KMS-11 (cell line): ENCODE measurements at regions not wholly inside any gene's neighbourhood (a gene's known extent, or its start where the extent isn't known, plus 50 kb on each side); places are given as distances from the start of the nearest gene placed in this dataset.

ENCODE experiments used
- H2AFZ ChIP-seq: fragments of 200-600 bp; sonication (generic); 2 replicates; pipeline ENCODE4 v1.6.1; 2016; ENCODE audit warnings: antibody characterized with exemption, mixed run types, low read depth
- H3K27ac ChIP-seq: fragments of 200-600 bp; sonication (generic); 2 replicates; pipeline ENCODE4 v1.6.1; 2016; ENCODE audit warnings: mild to moderate bottlenecking, mixed run types
- H3K27me3 ChIP-seq: fragments of 200-600 bp; sonication (generic); 2 replicates; pipeline ENCODE4 v1.6.1; 2017; ENCODE audit warnings: mild to moderate bottlenecking, low read depth, mixed run types, moderate library complexity; ENCODE audit not compliant: insufficient read depth
- H3K36me3 ChIP-seq: fragments of 200-600 bp; sonication (generic); 2 replicates; pipeline ENCODE4 v1.6.1; 2017; ENCODE audit warnings: mild to moderate bottlenecking, mixed run types; ENCODE audit not compliant: insufficient read depth
- H3K4me1 ChIP-seq: fragments of 200-600 bp; sonication (generic); 2 replicates; pipeline ENCODE4 v1.6.1; 2016; ENCODE audit warnings: mild to moderate bottlenecking, low read depth, mixed run types; ENCODE audit not compliant: poor library complexity, severe bottlenecking
- H3K4me2 ChIP-seq: fragments of 200-600 bp; sonication (generic); 2 replicates; pipeline ENCODE4 v1.7.0; 2016; ENCODE audit warnings: mild to moderate bottlenecking, mixed run types
- H3K4me3 ChIP-seq: fragments of 200-600 bp; sonication (generic); IDR thresholded peaks from 2 replicates; pipeline ENCODE4 v1.6.1; 2017; ENCODE audit warnings: low read depth, low read length, mixed read lengths; ENCODE audit not compliant: insufficient read depth
- H3K79me2 ChIP-seq: fragments of 200-600 bp; sonication (generic); 2 replicates; pipeline ENCODE4 v1.6.1; 2016; ENCODE audit warnings: low read depth, mixed run types; ENCODE audit not compliant: insufficient read depth
- H3K9ac ChIP-seq: fragments of 200-600 bp; sonication (generic); 2 replicates; pipeline ENCODE4 v1.6.1; 2016; ENCODE audit warnings: mild to moderate bottlenecking, mixed run types
- H4K20me1 ChIP-seq: fragments of 200-600 bp; sonication (generic); 2 replicates; pipeline ENCODE4 v1.6.1; 2016; ENCODE audit warnings: mild to moderate bottlenecking, mixed run types; ENCODE audit not compliant: insufficient read depth
- CTCF ChIP-seq: fragments of 200-600 bp; sonication (generic); conservative IDR thresholded peaks from 2 replicates; pipeline ENCODE4 v1.6.1; 2017; ENCODE audit warnings: low read depth, mild to moderate bottlenecking, antibody characterized with exemption, low read length, moderate library complexity, mixed read lengths

- no peak for TF ChIP-seq CTCF
- Histone ChIP-seq H3K9ac (no peak overlapping the region), H3K27ac (no peak overlapping the region), H3K79me2 (no peaks in the 10 kb centered on the region), H2AFZ (no peak overlapping the region), H3K4me1 (no peaks in the 10 kb centered on the region), H3K27me3 (no peaks in the 10 kb centered on the region), H3K4me2 (no peak overlapping the region), H3K36me3 (no peaks in the 10 kb centered on the region), H3K4me3 (no peak overlapping the region), H4K20me1 (no peaks in the 10 kb centered on the region)
These were observed 239.2 kb downstream of the ADGRD1 start for GRCh38 chr12:131192951-131193350.

- Histone ChIP-seq H3K4me2 (no peak overlapping the region), H3K4me3 (no peak overlapping the region), H3K79me2 (no peaks in the 10 kb centered on the region), H3K27me3 (no peaks in the 10 kb centered on the region), H3K36me3 (no peaks in the 10 kb centered on the region), H3K27ac (no peak overlapping the region), H2AFZ (no peak overlapping the region), H3K9ac (no peak overlapping the region), H4K20me1 (no peaks in the 10 kb centered on the region), H3K4me1 (no peaks in the 10 kb centered on the region)
- no peak for TF ChIP-seq CTCF
These were observed 240.5 kb downstream of the ADGRD1 start for GRCh38 chr12:131194166-131194565.

- Histone ChIP-seq H3K36me3 (no peaks in the 10 kb centered on the region), H3K9ac (no peak overlapping the region), H2AFZ (no peak overlapping the region), H3K4me1 (no peaks in the 10 kb centered on the region), H3K4me3 (no peak overlapping the region), H3K27me3 (no peaks in the 10 kb centered on the region), H3K27ac (no peak overlapping the region), H4K20me1 (no peaks in the 10 kb centered on the region), H3K79me2 (no peaks in the 10 kb centered on the region), H3K4me2 (no peak overlapping the region)
- TF ChIP-seq CTCF = no peak
These were observed 242.1 kb downstream of the ADGRD1 start for GRCh38 chr12:131195796-131196195.

GRCh38 chr12:131196220-131196619, 242.5 kb downstream of the ADGRD1 start:
- no peak overlapping the region for H3K27ac ChIP-seq
- TF ChIP-seq CTCF = no peak
- H3K4me2 ChIP-seq = no peak overlapping the region
- no peak overlapping the region for H3K4me3 ChIP-seq
- H3K9ac ChIP-seq = no peak overlapping the region
- no peaks in the 10 kb centered on the region for H3K79me2 ChIP-seq
- H3K4me1 ChIP-seq = no peaks in the 10 kb centered on the region
- no peaks in the 10 kb centered on the region for H4K20me1 ChIP-seq
- no peaks in the 10 kb centered on the region for H3K36me3 ChIP-seq
- no peaks in the 10 kb centered on the region for H3K27me3 ChIP-seq
- no peak overlapping the region for H2AFZ ChIP-seq

GRCh38 chr12:131197490-131197889, 243.8 kb downstream of the ADGRD1 start:
- Histone ChIP-seq H3K4me2 (no peak overlapping the region), H2AFZ (no peak overlapping the region), H3K4me3 (no peak overlapping the region), H3K27me3 (no peaks in the 10 kb centered on the region), H3K27ac (no peak overlapping the region), H4K20me1 (no peaks in the 10 kb centered on the region), H3K4me1 (no peaks in the 10 kb centered on the region), H3K79me2 (no peaks in the 10 kb centered on the region), H3K36me3 (no peaks in the 10 kb centered on the region), H3K9ac (no peak overlapping the region)
- no peak for TF ChIP-seq CTCF
